ENCODE measurements at regions not wholly inside any gene's neighbourhood (a gene's known extent, or its start where the extent isn't known, plus 50 kb on each side); places are given as distances from the start of the nearest gene placed in this dataset.

DNA sequence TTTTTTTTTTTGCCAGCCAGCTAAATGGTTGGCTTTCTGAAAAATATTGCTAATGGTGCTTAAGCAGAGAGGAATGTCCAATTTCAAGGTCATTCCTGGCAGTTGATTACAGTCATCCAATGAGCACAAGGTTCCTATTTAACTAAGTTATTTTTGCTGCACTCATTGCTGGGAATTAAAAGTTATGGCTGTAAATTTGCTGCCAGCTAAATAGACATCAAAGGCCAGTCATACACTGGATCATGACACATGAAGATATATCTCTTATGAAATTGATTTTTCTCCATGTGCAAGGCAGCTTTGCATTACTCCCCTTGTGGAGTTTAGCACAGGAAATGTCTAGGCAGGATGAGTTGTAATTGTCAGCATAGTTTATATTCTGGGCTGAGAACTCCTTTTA is 1898.4 kb upstream of the CELF4 start:
- TF ChIP-seq, protein P1, sequence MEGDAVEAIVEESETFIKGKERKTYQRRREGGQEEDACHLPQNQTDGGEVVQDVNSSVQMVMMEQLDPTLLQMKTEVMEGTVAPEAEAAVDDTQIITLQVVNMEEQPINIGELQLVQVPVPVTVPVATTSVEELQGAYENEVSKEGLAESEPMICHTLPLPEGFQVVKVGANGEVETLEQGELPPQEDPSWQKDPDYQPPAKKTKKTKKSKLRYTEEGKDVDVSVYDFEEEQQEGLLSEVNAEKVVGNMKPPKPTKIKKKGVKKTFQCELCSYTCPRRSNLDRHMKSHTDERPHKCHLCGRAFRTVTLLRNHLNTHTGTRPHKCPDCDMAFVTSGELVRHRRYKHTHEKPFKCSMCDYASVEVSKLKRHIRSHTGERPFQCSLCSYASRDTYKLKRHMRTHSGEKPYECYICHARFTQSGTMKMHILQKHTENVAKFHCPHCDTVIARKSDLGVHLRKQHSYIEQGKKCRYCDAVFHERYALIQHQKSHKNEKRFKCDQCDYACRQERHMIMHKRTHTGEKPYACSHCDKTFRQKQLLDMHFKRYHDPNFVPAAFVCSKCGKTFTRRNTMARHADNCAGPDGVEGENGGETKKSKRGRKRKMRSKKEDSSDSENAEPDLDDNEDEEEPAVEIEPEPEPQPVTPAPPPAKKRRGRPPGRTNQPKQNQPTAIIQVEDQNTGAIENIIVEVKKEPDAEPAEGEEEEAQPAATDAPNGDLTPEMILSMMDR (IDR thresholded peaks at IDR 0.05) = no peak
- TF ChIP-seq POLR2A (IDR thresholded peaks at IDR 0.05) (no peak), POLR2AphosphoS5 (IDR thresholded peaks at IDR 0.05) (no peak)
